ENCODE measurements at regions not wholly inside any gene's neighbourhood (a gene's known extent, or its start where the extent isn't known, plus 50 kb on each side); places are given as distances from the start of the nearest gene placed in this dataset.
A peak's percentile ranks its signal among the peaks of the same experiment; 100 is the strongest.
"Not testable (repeated sequence)": the region's sequence is repeated elsewhere in the genome, so short reads cannot be mapped to it uniquely, and the experiment has no call there.

DNA sequence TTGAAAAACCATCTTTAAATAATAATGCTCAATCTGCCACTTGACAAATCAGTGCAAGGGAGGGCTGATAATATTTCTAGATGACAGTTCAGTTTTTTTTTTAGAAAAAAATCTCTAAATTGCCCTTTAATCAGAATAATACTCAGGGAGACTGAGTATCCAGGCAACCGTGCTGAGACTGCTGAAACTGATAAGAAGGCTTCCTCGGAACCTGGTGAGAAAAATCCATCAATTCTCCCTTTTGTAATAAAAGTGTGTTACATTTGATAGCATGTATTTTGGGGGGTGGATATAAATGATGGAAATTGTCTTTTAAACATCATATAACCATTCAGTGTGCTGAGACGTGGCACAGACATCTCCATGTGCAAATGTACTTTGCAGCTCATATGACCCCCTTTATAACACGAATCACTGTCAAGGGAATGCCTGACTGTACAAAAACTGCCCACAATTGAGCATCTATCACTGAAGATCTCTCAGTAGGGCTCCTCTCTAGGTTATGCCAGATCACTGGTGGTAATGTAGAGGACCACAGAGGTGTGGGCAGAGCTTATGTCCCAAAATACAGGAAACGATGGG lies 491.1 kb upstream of the ADARB2 start:
- DNase-seq = no peak

DNA sequence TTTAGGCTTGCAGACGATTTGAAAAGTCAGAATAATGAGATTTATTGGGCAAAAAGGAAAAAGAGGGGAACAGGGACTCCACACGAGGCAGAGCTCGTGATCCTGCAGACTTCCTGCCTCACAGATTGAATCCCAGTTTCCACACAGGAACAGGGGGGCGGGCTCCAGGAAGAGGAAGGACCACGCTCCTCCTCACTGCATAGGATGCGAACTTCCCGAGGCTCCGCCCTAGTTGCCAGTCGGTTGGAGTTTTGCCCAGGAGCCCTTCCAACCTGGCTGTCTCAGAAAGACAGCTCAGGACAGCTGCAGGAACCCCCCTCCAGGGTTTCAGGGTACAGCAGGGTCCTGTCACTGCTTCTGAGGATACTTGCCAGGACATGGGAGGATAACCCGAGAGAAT lies 488.3 kb upstream of the ADARB2 start:
- no peak for DNase-seq

DNA sequence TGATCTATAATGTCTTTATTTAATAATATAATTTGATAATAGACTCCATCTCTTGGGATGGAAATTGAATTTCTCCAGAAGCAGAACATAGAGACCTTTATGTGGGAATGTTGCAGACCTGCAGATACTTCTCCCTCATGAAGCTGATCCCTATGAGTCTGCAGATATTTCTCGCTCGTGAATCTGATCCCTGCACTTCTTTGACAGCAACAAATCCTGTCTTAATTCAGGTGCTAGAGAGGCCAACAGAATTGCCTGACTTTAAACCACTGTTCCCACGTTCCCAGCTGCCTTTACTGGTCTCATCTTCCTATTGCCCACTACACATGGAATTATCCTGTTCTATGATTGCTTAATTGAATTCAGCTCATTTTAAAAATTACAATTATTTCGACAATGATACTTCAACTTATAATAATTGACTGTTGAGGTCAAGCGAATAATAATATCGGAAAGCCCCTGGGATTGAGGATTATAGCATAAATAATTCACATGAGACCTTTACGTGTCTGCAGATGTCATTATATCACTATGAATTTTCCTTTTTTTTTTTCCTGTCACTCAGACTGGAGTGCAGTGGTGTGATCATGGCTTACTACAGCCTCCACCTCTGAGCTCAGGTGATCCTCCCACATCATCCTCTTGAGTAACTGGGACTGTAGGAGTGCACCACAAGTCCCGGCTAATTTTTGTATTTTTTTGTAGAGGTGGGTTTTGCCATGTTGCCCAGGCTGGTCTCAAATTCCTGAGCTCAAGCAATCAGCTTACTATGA lies 486.4 kb upstream of the ADARB2 start:
- DNase-seq = no peak

- no peak for DNase-seq
These were observed 485.3 kb upstream of the ADARB2 start for GRCh38 chr10:2222631-2223030.

- no peak for DNase-seq
These were observed 477.5 kb upstream of the ADARB2 start for GRCh38 chr10:2214805-2215204.

DNA sequence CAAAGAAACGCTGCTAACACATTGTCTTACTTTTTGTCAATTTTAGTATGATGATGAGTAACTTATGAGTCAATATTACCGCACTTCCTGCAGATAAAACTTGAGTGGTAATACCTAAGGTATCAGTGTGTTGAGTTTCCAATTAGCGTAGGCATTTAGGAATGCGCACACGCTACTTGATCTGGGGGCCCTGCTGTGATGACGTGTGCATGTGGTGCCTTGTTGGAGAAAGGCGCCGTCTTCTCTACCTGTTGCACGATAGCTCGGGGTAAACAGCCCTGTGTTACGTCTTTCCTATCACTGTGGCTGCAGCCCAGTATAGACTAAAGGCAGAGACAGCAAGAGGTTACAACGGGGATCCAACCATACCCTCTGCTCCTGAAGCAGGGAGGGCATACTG lies 476.8 kb upstream of the ADARB2 start:
- DNase-seq = no peak

- no peak for DNase-seq
These were observed 475.0 kb upstream of the ADARB2 start for GRCh38 chr10:2212244-2212834.

- DNase-seq = no peak
These were observed 472.8 kb upstream of the ADARB2 start for GRCh38 chr10:2210088-2210487.

DNA sequence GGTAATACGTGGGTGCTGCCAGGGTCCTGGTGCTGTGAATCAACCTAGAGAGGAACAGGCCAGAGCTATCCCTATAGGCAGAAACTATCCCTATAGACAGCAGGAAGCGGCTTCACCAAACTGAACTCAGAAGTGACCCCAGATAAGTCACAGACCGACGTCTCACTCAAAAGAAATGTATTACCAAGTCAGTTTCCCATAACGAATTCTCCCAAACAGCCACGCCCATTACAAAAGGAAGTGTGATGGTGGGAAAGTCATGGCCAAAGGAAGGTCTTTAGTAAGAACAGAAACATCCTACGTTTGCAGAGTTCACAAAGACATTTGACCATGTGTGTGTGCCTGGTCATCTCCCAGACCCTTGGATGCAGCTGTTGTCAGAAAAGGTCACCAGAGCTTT lies 470.8 kb upstream of the ADARB2 start:
- DNase-seq = no peak

DNA sequence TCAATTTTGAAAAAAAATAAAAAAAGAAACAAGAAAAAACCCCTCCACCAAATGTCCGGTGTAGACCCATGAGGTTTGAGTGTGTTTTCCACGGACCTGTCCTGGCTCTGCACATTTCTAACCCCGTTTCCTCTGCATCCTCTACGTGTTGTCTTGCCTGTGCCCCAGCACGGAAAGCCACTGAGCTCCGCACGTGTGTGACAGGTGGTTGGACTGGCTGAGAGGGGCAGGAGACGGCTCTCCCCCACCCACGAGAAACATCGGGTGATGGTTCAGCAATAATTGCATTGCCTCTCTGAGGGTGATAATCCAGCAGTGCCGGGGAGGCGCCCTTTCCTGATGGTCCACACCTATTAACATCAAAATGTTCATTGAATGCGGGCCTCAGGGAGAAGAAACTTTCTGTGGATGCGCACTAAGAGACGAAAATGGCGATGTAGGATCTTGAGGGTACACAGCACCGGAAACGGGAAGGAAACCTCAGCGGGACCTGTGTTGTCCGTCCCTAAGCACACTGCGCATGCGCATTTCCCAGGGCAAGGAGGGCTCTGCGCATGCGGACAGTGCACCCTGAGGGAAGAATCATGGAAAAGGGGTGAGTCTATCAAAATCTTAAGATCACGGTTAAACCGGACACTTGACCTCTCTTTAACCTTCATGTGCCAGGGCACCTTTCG lies 470.1 kb upstream of the ADARB2 start:
- no peak for DNase-seq

DNA sequence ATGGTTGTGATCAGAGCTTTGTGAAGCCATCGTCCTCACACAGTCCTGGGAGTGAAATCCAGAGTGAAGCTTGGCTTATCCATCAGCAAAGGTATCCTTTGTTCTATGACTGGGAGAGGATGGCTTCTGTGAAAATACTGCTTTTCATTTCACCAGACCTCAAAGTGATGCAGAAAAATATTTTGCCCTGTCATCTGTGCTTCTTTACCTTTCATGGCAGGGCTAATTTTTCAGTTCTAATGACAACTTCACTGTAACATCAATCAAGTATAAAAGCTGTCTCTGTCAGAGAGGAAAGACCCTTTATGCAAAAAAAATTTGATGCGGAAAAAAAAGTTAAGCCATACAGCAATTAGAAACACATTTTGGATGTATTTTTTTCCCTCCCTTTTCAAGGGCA lies 468.1 kb upstream of the ADARB2 start:
- no peak for DNase-seq

GRCh38 chr10:2202401-2202800 lies 465.1 kb upstream of the ADARB2 start:
- peak; percentile 15 for DNase-seq

- no peak for DNase-seq
These were observed 464.3 kb upstream of the ADARB2 start for GRCh38 chr10:2201534-2202099.

GRCh38 chr10:2197663-2198062 lies 460.3 kb upstream of the ADARB2 start:
- DNase-seq = no peak

DNA sequence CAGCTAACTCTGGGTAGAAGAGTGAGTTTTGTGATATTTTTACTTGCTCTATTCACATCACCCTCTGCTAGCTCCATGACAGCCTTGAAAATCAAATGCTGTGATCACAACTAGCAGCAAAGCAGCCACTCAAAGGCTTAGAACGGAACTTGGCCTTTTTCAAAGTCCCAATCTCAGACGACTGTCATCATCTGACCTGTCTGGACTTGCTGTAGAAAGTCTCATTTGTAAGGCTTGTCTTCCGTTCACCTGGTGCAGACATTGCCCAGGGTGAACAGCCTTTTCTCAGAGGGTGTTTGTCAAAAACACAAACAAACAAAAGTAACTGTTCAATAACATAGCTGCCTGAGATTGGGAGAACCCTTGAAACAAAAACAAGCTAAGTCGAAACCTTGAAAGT lies 458.9 kb upstream of the ADARB2 start:
- DNase-seq = no peak

DNA sequence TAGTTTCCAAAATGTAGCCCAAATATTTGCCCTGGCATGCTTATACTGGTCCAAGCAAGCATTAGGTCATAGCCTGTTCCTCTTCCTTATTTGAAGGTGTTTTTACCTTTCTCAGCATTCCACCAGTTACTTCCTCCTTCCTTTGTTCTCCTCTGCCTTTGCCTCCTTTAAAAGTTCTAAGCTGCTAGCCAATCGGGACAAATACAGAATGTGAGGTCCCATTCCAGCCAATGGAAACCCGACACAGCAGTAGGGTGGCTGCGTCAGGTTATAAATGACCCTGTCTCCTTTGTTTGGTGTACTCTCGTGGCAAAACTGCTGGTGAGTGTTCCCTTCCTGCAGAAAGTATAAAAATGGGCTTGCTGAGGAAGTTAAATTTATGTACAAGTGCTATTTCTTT lies 452.0 kb upstream of the ADARB2 start:
- DNase-seq = not testable (repeated sequence)

- DNase-seq = no peak
These were observed 451.0 kb upstream of the ADARB2 start for GRCh38 chr10:2188371-2188770.

GRCh38 chr10:2173327-2173726 lies 436.0 kb upstream of the ADARB2 start:
- DNase-seq = peak; percentile 17

GRCh38 chr10:2165771-2166460 lies 428.6 kb upstream of the ADARB2 start:
- peak; percentile 5 for DNase-seq

- no peak for DNase-seq
These were observed 413.0 kb upstream of the ADARB2 start for GRCh38 chr10:2150288-2150687.

- DNase-seq = no peak
These were observed 408.7 kb upstream of the ADARB2 start for GRCh38 chr10:2145926-2146478.

DNA sequence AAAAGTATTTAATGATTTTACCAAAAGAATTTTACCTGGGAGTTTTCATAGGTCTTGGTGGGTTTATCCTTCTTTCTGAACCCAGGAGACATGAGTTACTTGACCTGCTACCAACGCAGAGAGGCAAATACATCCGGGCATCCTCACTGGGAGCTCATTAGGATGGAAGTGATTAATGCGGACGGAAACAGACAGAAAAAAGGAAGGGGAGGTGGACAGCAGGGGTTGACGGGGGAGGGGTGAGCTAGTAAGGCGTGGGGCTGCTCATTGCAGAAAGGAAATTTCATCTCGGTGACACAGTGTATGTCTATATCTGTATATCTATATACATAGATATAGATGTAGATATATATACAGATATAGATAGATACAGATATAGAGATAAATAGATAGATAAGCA lies 408.2 kb upstream of the ADARB2 start:
- no peak for DNase-seq

All from hindlimb muscle (tissue), 1 donor.